ENCODE measurements at regions not wholly inside any gene's neighbourhood (a gene's known extent, or its start where the extent isn't known, plus 50 kb on each side); places are given as distances from the start of the nearest gene placed in this dataset.

GRCh38 chr7:82633592-82633991, 190.0 kb upstream of the CACNA2D1 start:
- no peak for TF ChIP-seq CTCF (IDR thresholded peaks at IDR 0.05; ENCODE audit: control extremely low read depth, extremely low read depth, low read depth, missing control alignments)
- no peak for DNase-seq (ENCODE audit: extremely low spot score)
- CTCF ChIA-PET: no interaction called here
- POLR2A ChIA-PET: no interaction called here

GRCh38 chr7:82631998-82632397, 188.4 kb upstream of the CACNA2D1 start:
- no peak for DNase-seq (ENCODE audit: extremely low spot score)
- no peak for TF ChIP-seq CTCF (IDR thresholded peaks at IDR 0.05; ENCODE audit: control extremely low read depth, extremely low read depth, low read depth, missing control alignments)
- ChIA-PET CTCF (no interaction called here), POLR2A (no interaction called here)

GRCh38 chr7:82629583-82629982, 186.0 kb upstream of the CACNA2D1 start:
- CTCF ChIA-PET: no interaction called here
- DNase-seq (ENCODE audit: extremely low spot score): no peak
- POLR2A ChIA-PET: no interaction called here
- no peak for TF ChIP-seq CTCF (IDR thresholded peaks at IDR 0.05; ENCODE audit: control extremely low read depth, extremely low read depth, low read depth, missing control alignments)

- TF ChIP-seq CTCF (IDR thresholded peaks at IDR 0.05; ENCODE audit: control extremely low read depth, extremely low read depth, low read depth, missing control alignments): no peak
- no peak for DNase-seq (ENCODE audit: extremely low spot score)
- ChIA-PET POLR2A (no interaction called here), CTCF (interaction anchor here (1.5 to 1.9 kb wide), 2 partner anchors 10 to 20 kb away, joined by 8 read pairs; no protein-coding TSS in a partner anchor)
Observed at GRCh38 chr7:82625377-82625776, 181.8 kb upstream of the CACNA2D1 start.

- no peak for TF ChIP-seq CTCF (IDR thresholded peaks at IDR 0.05; ENCODE audit: control extremely low read depth, extremely low read depth, low read depth, missing control alignments)
- ChIA-PET CTCF (interaction anchor here (1.5 to 1.9 kb wide), 2 partner anchors 9 to 19 kb away, joined by 8 read pairs; no protein-coding TSS in a partner anchor), POLR2A (no interaction called here)
- no peak for DNase-seq (ENCODE audit: extremely low spot score)
Observed at GRCh38 chr7:82624965-82625364, 181.4 kb upstream of the CACNA2D1 start.

- TF ChIP-seq CTCF (IDR thresholded peaks at IDR 0.05; ENCODE audit: control extremely low read depth, extremely low read depth, low read depth, missing control alignments): no peak
- ChIA-PET POLR2A (no interaction called here), CTCF (interaction anchor here (1.5 to 1.9 kb wide), 2 partner anchors 9 to 19 kb away, joined by 8 read pairs; no protein-coding TSS in a partner anchor)
- no peak for DNase-seq (ENCODE audit: extremely low spot score)
Observed at GRCh38 chr7:82624337-82624736, 180.8 kb upstream of the CACNA2D1 start.

- no peak for TF ChIP-seq CTCF (IDR thresholded peaks at IDR 0.05; ENCODE audit: control extremely low read depth, extremely low read depth, low read depth, missing control alignments)
- ChIA-PET CTCF (interaction anchor here (1.5 to 1.9 kb wide), 2 partner anchors 8 to 18 kb away, joined by 8 read pairs; no protein-coding TSS in a partner anchor), POLR2A (no interaction called here)
- no peak for DNase-seq (ENCODE audit: extremely low spot score)
Observed at GRCh38 chr7:82623812-82624211, 180.2 kb upstream of the CACNA2D1 start.
